OCI-LY1 (cell line): ENCODE measurements at regions not wholly inside any gene's neighbourhood (a gene's known extent, or its start where the extent isn't known, plus 50 kb on each side); places are given as distances from the start of the nearest gene placed in this dataset.

Source experiments
- CTCF ChIP-seq: fragments of 200-600 bp; sonication (generic), shearing (Covaris generic); IDR thresholded peaks from 2 replicates; pipeline ENCODE4 v1.5.1; 2017; ENCODE audit warnings: mild to moderate bottlenecking, antibody characterized with exemption, low read length, moderate library complexity, mixed read lengths
- EZH2 ChIP-seq: fragments of 200-600 bp; sonication (generic), shearing (Covaris generic); IDR thresholded peaks from 2 replicates; pipeline ENCODE4 v1.8.0; 2017; ENCODE audit warnings: borderline replicate concordance, mixed run types, mild to moderate bottlenecking, antibody characterized with exemption, low read length, moderate library complexity, mixed read lengths

GRCh38 chr11:29578806-29579205 lies 438.0 kb downstream of the KCNA4 start:
- TF ChIP-seq CTCF = no peak
- no peak for TF ChIP-seq EZH2
